NCI-H510A (cell line): ENCODE measurements at regions not wholly inside any gene's neighbourhood (a gene's known extent, or its start where the extent isn't known, plus 50 kb on each side); places are given as distances from the start of the nearest gene placed in this dataset.

ENCODE experiments used
- DNase-seq: peaks from one replicate; lab custom pipeline; 2025; lab: John Stamatoyannopoulos, UW

- DNase-seq = no peak
Observed at GRCh38 chr2:129707800-129708199, 271.7 kb upstream of the RAB6C start.

GRCh38 chr2:129708221-129708967 lies 271.1 kb upstream of the RAB6C start:
- no peak for DNase-seq

- DNase-seq = no peak
Observed at GRCh38 chr2:129709001-129709955, 270.2 kb upstream of the RAB6C start.

GRCh38 chr2:129709956-129710598 lies 269.4 kb upstream of the RAB6C start:
- DNase-seq = peak; percentile 42

GRCh38 chr2:129710670-129711495 lies 268.6 kb upstream of the RAB6C start:
- DNase-seq = no peak

- no peak for DNase-seq
Observed at GRCh38 chr2:129711816-129712675, 267.4 kb upstream of the RAB6C start.

GRCh38 chr2:129712676-129712985 lies 266.8 kb upstream of the RAB6C start:
- no peak for DNase-seq

GRCh38 chr2:129713337-129713736 lies 266.1 kb upstream of the RAB6C start:
- DNase-seq = no peak

GRCh38 chr2:129716781-129717559 lies 262.5 kb upstream of the RAB6C start:
- DNase-seq = no peak

- DNase-seq = no peak
Observed at GRCh38 chr2:129717560-129718130, 261.8 kb upstream of the RAB6C start.

GRCh38 chr2:129719335-129719734 lies 260.1 kb upstream of the RAB6C start:
- no peak for DNase-seq

- DNase-seq = no peak
Observed at GRCh38 chr2:129720360-129720759, 259.1 kb upstream of the RAB6C start.

GRCh38 chr2:129720761-129721160 lies 258.7 kb upstream of the RAB6C start:
- DNase-seq = no peak

- DNase-seq = no peak
Observed at GRCh38 chr2:129721236-129721635, 258.2 kb upstream of the RAB6C start.

- no peak for DNase-seq
Observed at GRCh38 chr2:129721846-129722245, 257.6 kb upstream of the RAB6C start.

GRCh38 chr2:129722306-129723019 lies 257.0 kb upstream of the RAB6C start:
- DNase-seq = no peak

- DNase-seq = no peak
Observed at GRCh38 chr2:129723277-129724020, 256.0 kb upstream of the RAB6C start.

GRCh38 chr2:129724021-129724757 lies 255.3 kb upstream of the RAB6C start:
- no peak for DNase-seq
